ENCODE measurements at regions not wholly inside any gene's neighbourhood (a gene's known extent, or its start where the extent isn't known, plus 50 kb on each side); places are given as distances from the start of the nearest gene placed in this dataset.

DNA sequence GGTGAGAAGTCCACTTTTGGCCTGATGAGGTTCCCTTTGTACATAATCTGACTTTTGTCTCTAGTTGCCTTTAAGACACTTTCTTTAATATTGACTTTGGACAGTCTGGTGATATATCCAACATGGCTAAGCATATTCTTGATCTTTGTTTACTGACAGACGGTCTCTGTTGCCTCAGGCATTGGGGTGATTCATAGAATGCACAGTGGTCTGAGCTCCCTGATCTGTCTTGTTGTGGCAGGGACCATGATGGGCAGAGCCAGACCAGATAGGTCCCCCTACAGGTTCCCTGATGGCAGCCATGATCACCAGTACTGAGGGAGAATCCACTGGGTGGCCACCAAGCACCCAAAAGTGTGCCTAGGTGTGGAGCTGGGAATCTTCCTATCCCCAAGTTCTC is 678.1 kb downstream of the MCTP2 start:
- DNase-seq (ENCODE audit: low spot score), result no peak
- ChIA-PET CTCF (no interaction called here), POLR2A (ENCODE audit: low non-redundant PET) (no interaction called here)
- Histone ChIP-seq H3K4me3 (ENCODE audit: low read depth, low read length, poor library complexity, severe bottlenecking) (no peak overlapping the region), H3K4me1 (ENCODE audit: insufficient read depth, low read length, poor library complexity, severe bottlenecking) (no peaks in the 10 kb centered on the region), H3K9me3 (ENCODE audit: low read depth, low read length, poor library complexity, severe bottlenecking) (no peaks in the 10 kb centered on the region), H3K27me3 (replicated peaks; ENCODE audit: insufficient read depth, low read depth, low read length, poor library complexity) (no peaks in the 10 kb centered on the region), H3K36me3 (ENCODE audit: insufficient read depth, low read length, poor library complexity, severe bottlenecking) (no peaks in the 10 kb centered on the region), H3K27ac (ENCODE audit: low read depth, low read length, poor library complexity, severe bottlenecking) (no peak overlapping the region)
- intact Hi-C loops (cut with micrococcal nuclease; ENCODE audit: unreplicated experiment), result no loop called here
- TF ChIP-seq, protein P1, sequence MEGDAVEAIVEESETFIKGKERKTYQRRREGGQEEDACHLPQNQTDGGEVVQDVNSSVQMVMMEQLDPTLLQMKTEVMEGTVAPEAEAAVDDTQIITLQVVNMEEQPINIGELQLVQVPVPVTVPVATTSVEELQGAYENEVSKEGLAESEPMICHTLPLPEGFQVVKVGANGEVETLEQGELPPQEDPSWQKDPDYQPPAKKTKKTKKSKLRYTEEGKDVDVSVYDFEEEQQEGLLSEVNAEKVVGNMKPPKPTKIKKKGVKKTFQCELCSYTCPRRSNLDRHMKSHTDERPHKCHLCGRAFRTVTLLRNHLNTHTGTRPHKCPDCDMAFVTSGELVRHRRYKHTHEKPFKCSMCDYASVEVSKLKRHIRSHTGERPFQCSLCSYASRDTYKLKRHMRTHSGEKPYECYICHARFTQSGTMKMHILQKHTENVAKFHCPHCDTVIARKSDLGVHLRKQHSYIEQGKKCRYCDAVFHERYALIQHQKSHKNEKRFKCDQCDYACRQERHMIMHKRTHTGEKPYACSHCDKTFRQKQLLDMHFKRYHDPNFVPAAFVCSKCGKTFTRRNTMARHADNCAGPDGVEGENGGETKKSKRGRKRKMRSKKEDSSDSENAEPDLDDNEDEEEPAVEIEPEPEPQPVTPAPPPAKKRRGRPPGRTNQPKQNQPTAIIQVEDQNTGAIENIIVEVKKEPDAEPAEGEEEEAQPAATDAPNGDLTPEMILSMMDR (conservative IDR thresholded peaks at IDR 0.05; ENCODE audit: low read depth, low read length), result no peak
- TF ChIP-seq EZH2 (IDR thresholded peaks at IDR 0.05; ENCODE audit: borderline replicate concordance, low read depth, low read length, poor library complexity, severe bottlenecking), result no peak
- no TSS peak for BruUV-seq (replicated peaks)

DNA sequence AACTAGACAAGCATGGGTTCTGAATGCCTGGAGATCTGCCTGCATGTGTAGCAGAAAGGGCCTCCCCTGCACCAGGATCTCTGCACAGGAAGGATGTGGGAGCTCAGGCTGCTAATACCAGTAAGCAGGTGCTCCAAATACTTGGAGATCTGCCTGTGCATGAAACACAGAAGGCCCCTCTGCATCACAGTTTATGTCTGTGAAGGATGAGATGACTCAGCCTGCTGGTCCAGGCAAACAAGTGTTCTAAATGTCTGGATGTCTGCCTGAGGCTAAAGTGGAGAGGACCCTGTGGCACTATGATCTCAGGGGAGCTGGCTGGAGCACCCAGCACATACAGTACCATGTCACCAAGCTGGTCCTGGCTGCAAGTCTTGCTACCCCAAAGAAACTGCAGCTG is 678.8 kb downstream of the MCTP2 start:
- no peak overlapping the region for H3K4me3 ChIP-seq (ENCODE audit: low read depth, low read length, poor library complexity, severe bottlenecking)
- no peaks in the 10 kb centered on the region for H3K27me3 ChIP-seq (replicated peaks; ENCODE audit: insufficient read depth, low read depth, low read length, poor library complexity)
- H3K9me3 ChIP-seq (ENCODE audit: low read depth, low read length, poor library complexity, severe bottlenecking), result no peaks in the 10 kb centered on the region
- no TSS peak for BruUV-seq (replicated peaks)
- no peaks in the 10 kb centered on the region for H3K36me3 ChIP-seq (ENCODE audit: insufficient read depth, low read length, poor library complexity, severe bottlenecking)
- no peaks in the 10 kb centered on the region for H3K4me1 ChIP-seq (ENCODE audit: insufficient read depth, low read length, poor library complexity, severe bottlenecking)
- CTCF ChIA-PET, result no interaction called here
- no peak for DNase-seq (ENCODE audit: low spot score)
- intact Hi-C loops (cut with micrococcal nuclease; ENCODE audit: unreplicated experiment), result no loop called here
- H3K27ac ChIP-seq (ENCODE audit: low read depth, low read length, poor library complexity, severe bottlenecking), result no peak overlapping the region
- TF ChIP-seq, protein P1 (conservative IDR thresholded peaks at IDR 0.05; ENCODE audit: low read depth, low read length), result no peak
- no peak for TF ChIP-seq EZH2 (IDR thresholded peaks at IDR 0.05; ENCODE audit: borderline replicate concordance, low read depth, low read length, poor library complexity, severe bottlenecking)
- POLR2A ChIA-PET (ENCODE audit: low non-redundant PET), result no interaction called here

DNA sequence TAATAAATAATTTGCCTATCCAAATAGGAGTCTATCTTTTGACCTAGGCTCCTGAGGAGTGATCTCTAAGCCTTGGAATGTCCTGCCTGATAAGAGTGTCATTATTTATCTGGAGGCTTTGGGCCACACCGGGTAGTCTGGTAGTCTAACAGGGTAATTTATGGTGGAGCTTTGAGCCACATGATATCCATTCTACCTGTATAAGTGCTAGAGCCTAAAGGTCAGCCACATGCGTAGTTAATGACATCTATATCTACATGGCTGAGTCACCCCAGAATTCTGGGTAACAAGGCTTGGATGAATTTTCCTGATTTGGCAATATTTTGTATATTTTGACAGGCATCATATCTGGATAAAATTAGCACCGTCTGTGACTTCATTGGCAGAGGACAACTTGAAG is 681.4 kb downstream of the MCTP2 start:
- no TSS peak for BruUV-seq (replicated peaks)
- Histone ChIP-seq H3K36me3 (ENCODE audit: insufficient read depth, low read length, poor library complexity, severe bottlenecking) (no peaks in the 10 kb centered on the region), H3K27me3 (replicated peaks; ENCODE audit: insufficient read depth, low read depth, low read length, poor library complexity) (no peaks in the 10 kb centered on the region), H3K9me3 (ENCODE audit: low read depth, low read length, poor library complexity, severe bottlenecking) (no peaks in the 10 kb centered on the region), H3K4me1 (ENCODE audit: insufficient read depth, low read length, poor library complexity, severe bottlenecking) (no peaks in the 10 kb centered on the region), H3K27ac (ENCODE audit: low read depth, low read length, poor library complexity, severe bottlenecking) (no peak overlapping the region), H3K4me3 (ENCODE audit: low read depth, low read length, poor library complexity, severe bottlenecking) (no peak overlapping the region)
- no peak for TF ChIP-seq EZH2 (IDR thresholded peaks at IDR 0.05; ENCODE audit: borderline replicate concordance, low read depth, low read length, poor library complexity, severe bottlenecking)
- TF ChIP-seq, protein P1 (conservative IDR thresholded peaks at IDR 0.05; ENCODE audit: low read depth, low read length), result no peak
- intact Hi-C loops (cut with micrococcal nuclease; ENCODE audit: unreplicated experiment), result no loop called here
- DNase-seq (ENCODE audit: low spot score), result no peak
- POLR2A ChIA-PET (ENCODE audit: low non-redundant PET), result no interaction called here
- CTCF ChIA-PET, result no interaction called here
